ACC112 (cell line): ENCODE measurements at regions not wholly inside any gene's neighbourhood (a gene's known extent, or its start where the extent isn't known, plus 50 kb on each side); places are given as distances from the start of the nearest gene placed in this dataset.

Experiments used
- H2AFZ ChIP-seq: fragments of 200-600 bp; sonication (generic); one replicate; pipeline ENCODE4 v1.6.0; 2017; ENCODE audit warnings: antibody characterized with exemption, low read length; ENCODE audit not compliant: unreplicated experiment
- H3K27ac ChIP-seq: fragments of 200-600 bp; sonication (generic); 2 replicates; pipeline ENCODE4 v1.5.1; 2014; ENCODE audit warnings: low read depth, mild to moderate bottlenecking, antibody characterized with exemption, low read length, moderate library complexity
- H3K27me3 ChIP-seq: fragments of 200-600 bp; sonication (generic); 2 replicates; pipeline ENCODE4 v1.6.1; 2014; ENCODE audit warnings: mild to moderate bottlenecking, antibody characterized with exemption, low read length, moderate library complexity, mixed read lengths; ENCODE audit not compliant: insufficient read depth
- H3K36me3 ChIP-seq: fragments of 200-600 bp; sonication (generic); 2 replicates; pipeline ENCODE4 v1.6.1; 2016; ENCODE audit warnings: mild to moderate bottlenecking, antibody characterized with exemption, low read length, moderate library complexity, mixed read lengths; ENCODE audit not compliant: insufficient read depth
- H3K4me1 ChIP-seq: fragments of 200-600 bp; sonication (generic); one replicate; pipeline ENCODE4 v1.6.1; 2016; ENCODE audit warnings: low read length, mixed read lengths; ENCODE audit not compliant: insufficient read depth, unreplicated experiment, control insufficient read depth
- H3K4me3 ChIP-seq: fragments of 200-600 bp; sonication (generic); 2 replicates; pipeline ENCODE4 v1.5.1; 2014; ENCODE audit warnings: mild to moderate bottlenecking, low read depth, low read length
- H3K79me2 ChIP-seq: fragments of 200-600 bp; sonication (generic); one replicate; pipeline ENCODE4 v1.6.0; 2016; ENCODE audit warnings: low read length; ENCODE audit not compliant: control insufficient read depth, unreplicated experiment, insufficient read depth

- Histone ChIP-seq H3K4me1 (peaks cover 56% of the 10 kb centered on the region), H3K27ac (peak overlapping the region; percentile 90)
These were observed 123.9 kb downstream of the SNX5 start for GRCh38 chr20:17844549-17845298.

GRCh38 chr20:17844133-17844429 lies 124.5 kb downstream of the SNX5 start:
- Histone ChIP-seq H3K27me3 (no peaks in the 10 kb centered on the region), H3K79me2 (no peaks in the 10 kb centered on the region), H3K27ac (peak overlapping the region; percentile 90), H3K4me1 (peaks cover 49% of the 10 kb centered on the region), H3K36me3 (no peaks in the 10 kb centered on the region), H3K4me3 (no peak overlapping the region), H2AFZ (no peak overlapping the region)

More at GRCh38 chr20:17844549-17845298, 123.9 kb downstream of the SNX5 start:
- Histone ChIP-seq H3K36me3 (no peaks in the 10 kb centered on the region), H3K79me2 (no peaks in the 10 kb centered on the region), H3K27me3 (no peaks in the 10 kb centered on the region), H2AFZ (no peak overlapping the region), H3K4me3 (no peak overlapping the region)

GRCh38 chr20:17843246-17844132 lies 125.1 kb downstream of the SNX5 start:
- H3K79me2 ChIP-seq: no peaks in the 10 kb centered on the region
- peak overlapping the region; percentile 90 for H3K27ac ChIP-seq
- H2AFZ ChIP-seq: peak overlapping the region; percentile 3
- H3K27me3 ChIP-seq: no peaks in the 10 kb centered on the region
- H3K4me3 ChIP-seq: peak overlapping the region; percentile 42
- peaks cover 43% of the 10 kb centered on the region for H3K4me1 ChIP-seq
- H3K36me3 ChIP-seq: no peaks in the 10 kb centered on the region

- Histone ChIP-seq H3K4me1 (peaks cover 45% of the 10 kb centered on the region), H3K79me2 (no peaks in the 10 kb centered on the region), H3K4me3 (no peak overlapping the region), H2AFZ (peak overlapping the region; percentile 10), H3K27me3 (no peaks in the 10 kb centered on the region), H3K27ac (peak overlapping the region; percentile 90), H3K36me3 (no peaks in the 10 kb centered on the region)
These were observed 126.8 kb downstream of the SNX5 start for GRCh38 chr20:17841751-17842215.

GRCh38 chr20:17840423-17840822 lies 128.2 kb downstream of the SNX5 start:
- no peaks in the 10 kb centered on the region for H3K36me3 ChIP-seq
- H3K79me2 ChIP-seq: no peaks in the 10 kb centered on the region
- H3K27ac ChIP-seq: no peak overlapping the region
- peaks cover 48% of the 10 kb centered on the region for H3K4me1 ChIP-seq
- H3K4me3 ChIP-seq: no peak overlapping the region
- H3K27me3 ChIP-seq: no peaks in the 10 kb centered on the region
- no peak overlapping the region for H2AFZ ChIP-seq

- Histone ChIP-seq H3K27ac (no peak overlapping the region), H3K79me2 (no peaks in the 10 kb centered on the region), H3K27me3 (no peaks in the 10 kb centered on the region), H3K36me3 (no peaks in the 10 kb centered on the region), H3K4me3 (no peak overlapping the region), H3K4me1 (peaks cover 53% of the 10 kb centered on the region), H2AFZ (no peak overlapping the region)
These were observed 129.7 kb downstream of the SNX5 start for GRCh38 chr20:17838921-17839320.

- Histone ChIP-seq H3K36me3 (no peaks in the 10 kb centered on the region), H2AFZ (no peak overlapping the region), H3K79me2 (no peaks in the 10 kb centered on the region), H3K4me3 (no peak overlapping the region), H3K27me3 (no peaks in the 10 kb centered on the region), H3K4me1 (peaks cover 40% of the 10 kb centered on the region), H3K27ac (no peak overlapping the region)
These were observed 131.4 kb downstream of the SNX5 start for GRCh38 chr20:17837179-17837578.

- Histone ChIP-seq H3K4me3 (peak overlapping the region; percentile 22; the same call in 1 of the 2 replicates), H2AFZ (peak overlapping the region; percentile 10)
These were observed 132.2 kb downstream of the SNX5 start for GRCh38 chr20:17836303-17836861.

GRCh38 chr20:17835934-17836300 lies 132.7 kb downstream of the SNX5 start:
- Histone ChIP-seq H3K79me2 (no peaks in the 10 kb centered on the region), H3K27ac (peak overlapping the region; percentile 76), H2AFZ (peak overlapping the region; percentile 80), H3K36me3 (no peaks in the 10 kb centered on the region), H3K4me1 (peaks cover 29% of the 10 kb centered on the region), H3K4me3 (peak overlapping the region; percentile 22; the same call in 1 of the 2 replicates), H3K27me3 (no peaks in the 10 kb centered on the region)

More at GRCh38 chr20:17836303-17836861, 132.2 kb downstream of the SNX5 start:
- H3K4me1 ChIP-seq: peaks cover 32% of the 10 kb centered on the region
- H3K27me3 ChIP-seq: no peaks in the 10 kb centered on the region
- peak overlapping the region; percentile 76 for H3K27ac ChIP-seq
- H3K36me3 ChIP-seq: no peaks in the 10 kb centered on the region
- H3K79me2 ChIP-seq: no peaks in the 10 kb centered on the region

- no peaks in the 10 kb centered on the region for H3K27me3 ChIP-seq
- no peaks in the 10 kb centered on the region for H3K36me3 ChIP-seq
- peaks cover 29% of the 10 kb centered on the region for H3K4me1 ChIP-seq
- no peaks in the 10 kb centered on the region for H3K79me2 ChIP-seq
- peak overlapping the region; percentile 80 for H2AFZ ChIP-seq
- H3K27ac ChIP-seq: peak overlapping the region; percentile 76
- peak overlapping the region; percentile 22; the same call in 1 of the 2 replicates for H3K4me3 ChIP-seq
These were observed 133.2 kb downstream of the SNX5 start for GRCh38 chr20:17835240-17835933.
